ENCODE measurements at regions not wholly inside any gene's neighbourhood (a gene's known extent, or its start where the extent isn't known, plus 50 kb on each side); places are given as distances from the start of the nearest gene placed in this dataset.

DNA sequence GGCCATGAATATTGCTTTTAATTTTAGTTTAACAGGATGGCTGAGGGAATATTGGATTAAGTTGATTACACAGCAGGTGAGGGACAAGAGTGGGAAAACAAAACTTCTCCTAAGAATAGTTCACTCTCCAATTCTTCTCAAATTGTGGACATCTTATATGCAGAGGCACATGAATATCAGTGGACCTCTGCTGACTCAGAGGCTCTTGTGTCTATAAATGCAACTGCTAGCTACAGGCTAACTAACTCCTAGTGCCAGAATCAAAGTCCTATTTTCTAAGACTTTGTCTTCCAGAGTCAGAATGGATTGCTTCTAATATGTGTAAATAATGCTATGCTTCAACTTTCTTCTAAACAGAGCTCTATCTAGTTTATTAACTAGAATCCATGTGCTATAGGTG, 175.8 kb downstream of the IL15 start:
- Histone ChIP-seq H3K79me2 (ENCODE audit: insufficient read depth, low read length) (no peaks in the 10 kb centered on the region), H3K27ac (ENCODE audit: low read depth, low read length) (no peak overlapping the region), H3K9me2 (ENCODE audit: insufficient read depth) (no peaks in the 10 kb centered on the region), H3K4me1 (ENCODE audit: control insufficient read depth in 1 of 2, insufficient read depth in 2 of 2, low read length in 2 of 2) (peaks cover 0 to 9% of the 10 kb centered on the region in 2 experiments; a peak in 2 of 4 replicates), H3K9ac (ENCODE audit: low read length) (no peak overlapping the region), H3K27me3 (ENCODE audit: insufficient read depth, low read length) (no peaks in the 10 kb centered on the region), H2AFZ (ENCODE audit: low read depth, low read length, poor library complexity, severe bottlenecking) (no peak overlapping the region), H4K20me1 (ENCODE audit: insufficient read depth) (no peaks in the 10 kb centered on the region), H3K36me3 (ENCODE audit: control insufficient read depth in 1 of 2, insufficient read depth in 2 of 2, low read length in 2 of 2) (no peaks in the 10 kb centered on the region), H3K4me2 (ENCODE audit: low read length) (no peak overlapping the region), H3K9me3 (ENCODE audit: control insufficient read depth in 1 of 2, insufficient read depth in 1 of 2, low read depth in 1 of 2, low read length in 2 of 2) (no peaks in the 10 kb centered on the region), H3K4me3 (replicated peaks in 1 of 2; ENCODE audit: low read depth in 1 of 2, low read length in 2 of 2) (no peak overlapping the region)
- intact Hi-C loops (cut with micrococcal nuclease) = no loop called here
- POLR2A ChIA-PET = no interaction called here
- no peak for DNase-seq (ENCODE audit: low read depth, low spot score)
- no peak for TF ChIP-seq SIN3A (IDR thresholded peaks at IDR 0.05; ENCODE audit: low read depth)
- RAD21 ChIA-PET (ENCODE audit: low non-redundant PET in 1 of 2, low total read pairs in 2 of 2, uncharacterized antibody in 2 of 2, unreplicated experiment in 2 of 2) = no interaction called here
- no TSS peak for BruUV-seq (replicated peaks)
- CTCF ChIA-PET = no interaction called here
- ATAC-seq = no peak

DNA sequence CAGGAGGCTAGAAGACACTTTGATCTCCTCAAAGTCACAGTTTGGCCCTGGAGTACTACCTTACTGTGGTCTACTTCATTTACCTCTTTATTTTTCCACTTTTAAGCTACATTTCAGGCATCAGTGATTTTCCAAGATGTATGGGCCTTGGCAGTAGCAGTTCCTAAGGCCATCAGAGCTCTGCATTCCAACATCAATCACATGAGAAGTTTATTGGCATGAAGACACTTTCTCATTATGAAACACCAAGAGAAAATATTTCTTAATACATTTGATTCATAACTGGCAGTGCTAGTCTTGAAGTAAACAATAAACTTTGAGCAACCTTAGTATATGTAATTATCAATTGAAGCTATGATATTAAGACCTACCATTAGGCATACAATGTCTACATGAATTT, 178.1 kb downstream of the IL15 start:
- Histone ChIP-seq H3K9me2 (ENCODE audit: insufficient read depth) (no peaks in the 10 kb centered on the region), H3K4me3 (replicated peaks in 1 of 2; ENCODE audit: low read depth in 1 of 2, low read length in 2 of 2) (no peak overlapping the region), H3K79me2 (ENCODE audit: insufficient read depth, low read length) (no peaks in the 10 kb centered on the region), H3K9me3 (ENCODE audit: control insufficient read depth in 1 of 2, insufficient read depth in 1 of 2, low read depth in 1 of 2, low read length in 2 of 2) (no peaks in the 10 kb centered on the region), H3K4me2 (ENCODE audit: low read length) (no peak overlapping the region), H2AFZ (ENCODE audit: low read depth, low read length, poor library complexity, severe bottlenecking) (no peak overlapping the region), H3K27me3 (ENCODE audit: insufficient read depth, low read length) (no peaks in the 10 kb centered on the region), H3K4me1 (ENCODE audit: control insufficient read depth in 1 of 2, insufficient read depth in 2 of 2, low read length in 2 of 2) (no peaks in the 10 kb centered on the region), H3K9ac (ENCODE audit: low read length) (no peak overlapping the region), H4K20me1 (ENCODE audit: insufficient read depth) (no peaks in the 10 kb centered on the region), H3K27ac (ENCODE audit: low read depth, low read length) (no peak overlapping the region), H3K36me3 (ENCODE audit: control insufficient read depth in 1 of 2, insufficient read depth in 2 of 2, low read length in 2 of 2) (no peaks in the 10 kb centered on the region)
- POLR2A ChIA-PET = no interaction called here
- no peak for ATAC-seq
- intact Hi-C loops (cut with micrococcal nuclease) = no loop called here
- no peak for DNase-seq (ENCODE audit: low read depth, low spot score)
- TF ChIP-seq EGR1 (IDR thresholded peaks at IDR 0.05; ENCODE audit: low read depth) (no peak), JUND (IDR thresholded peaks at IDR 0.05) (no peak), RAD21 (IDR thresholded peaks at IDR 0.05; ENCODE audit: low read depth) (no peak), ZFX (IDR thresholded peaks at IDR 0.05) (no peak), EZH2 (IDR thresholded peaks at IDR 0.05) (no peak), TCF7L2 (IDR thresholded peaks at IDR 0.05; ENCODE audit: borderline replicate concordance, extremely low read depth, insufficient read depth, insufficient read length) (no peak)
- TF ChIP-seq, protein P1, sequence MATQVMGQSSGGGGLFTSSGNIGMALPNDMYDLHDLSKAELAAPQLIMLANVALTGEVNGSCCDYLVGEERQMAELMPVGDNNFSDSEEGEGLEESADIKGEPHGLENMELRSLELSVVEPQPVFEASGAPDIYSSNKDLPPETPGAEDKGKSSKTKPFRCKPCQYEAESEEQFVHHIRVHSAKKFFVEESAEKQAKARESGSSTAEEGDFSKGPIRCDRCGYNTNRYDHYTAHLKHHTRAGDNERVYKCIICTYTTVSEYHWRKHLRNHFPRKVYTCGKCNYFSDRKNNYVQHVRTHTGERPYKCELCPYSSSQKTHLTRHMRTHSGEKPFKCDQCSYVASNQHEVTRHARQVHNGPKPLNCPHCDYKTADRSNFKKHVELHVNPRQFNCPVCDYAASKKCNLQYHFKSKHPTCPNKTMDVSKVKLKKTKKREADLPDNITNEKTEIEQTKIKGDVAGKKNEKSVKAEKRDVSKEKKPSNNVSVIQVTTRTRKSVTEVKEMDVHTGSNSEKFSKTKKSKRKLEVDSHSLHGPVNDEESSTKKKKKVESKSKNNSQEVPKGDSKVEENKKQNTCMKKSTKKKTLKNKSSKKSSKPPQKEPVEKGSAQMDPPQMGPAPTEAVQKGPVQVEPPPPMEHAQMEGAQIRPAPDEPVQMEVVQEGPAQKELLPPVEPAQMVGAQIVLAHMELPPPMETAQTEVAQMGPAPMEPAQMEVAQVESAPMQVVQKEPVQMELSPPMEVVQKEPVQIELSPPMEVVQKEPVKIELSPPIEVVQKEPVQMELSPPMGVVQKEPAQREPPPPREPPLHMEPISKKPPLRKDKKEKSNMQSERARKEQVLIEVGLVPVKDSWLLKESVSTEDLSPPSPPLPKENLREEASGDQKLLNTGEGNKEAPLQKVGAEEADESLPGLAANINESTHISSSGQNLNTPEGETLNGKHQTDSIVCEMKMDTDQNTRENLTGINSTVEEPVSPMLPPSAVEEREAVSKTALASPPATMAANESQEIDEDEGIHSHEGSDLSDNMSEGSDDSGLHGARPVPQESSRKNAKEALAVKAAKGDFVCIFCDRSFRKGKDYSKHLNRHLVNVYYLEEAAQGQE (IDR thresholded peaks at IDR 0.05; ENCODE audit: low read depth) = no peak
- no TSS peak for BruUV-seq (replicated peaks)
- RAD21 ChIA-PET (ENCODE audit: low non-redundant PET in 1 of 2, low total read pairs in 2 of 2, uncharacterized antibody in 2 of 2, unreplicated experiment in 2 of 2) = no interaction called here
- CTCF ChIA-PET = no interaction called here
